GM19455 (cell line): ENCODE measurements at regions not wholly inside any gene's neighbourhood (a gene's known extent, or its start where the extent isn't known, plus 50 kb on each side); places are given as distances from the start of the nearest gene placed in this dataset.
"Not testable (repeated sequence)": the region's sequence is repeated elsewhere in the genome, so short reads cannot be mapped to it uniquely, and the experiment has no call there.

Experiments
- ATAC-seq: cut with Tn5 transposase; IDR thresholded peaks from one replicate; pipeline ENCODE4 v1.9.1; 2021; ENCODE audit not compliant: unreplicated experiment

GRCh38 chr12:58412461-58413060 is 471.2 kb downstream of the ATP23 start:
- no peak for ATAC-seq

- no peak for ATAC-seq
These were observed 472.4 kb downstream of the ATP23 start for GRCh38 chr12:58413794-58414193.

GRCh38 chr12:58414398-58414871 is 473.1 kb downstream of the ATP23 start:
- ATAC-seq = no peak

GRCh38 chr12:58415716-58416115 is 474.3 kb downstream of the ATP23 start:
- no peak for ATAC-seq

GRCh38 chr12:58416236-58416635 is 474.9 kb downstream of the ATP23 start:
- ATAC-seq = no peak

GRCh38 chr12:58419196-58419760 is 477.9 kb downstream of the ATP23 start:
- ATAC-seq = no peak

- no peak for ATAC-seq
These were observed 478.5 kb downstream of the ATP23 start for GRCh38 chr12:58419905-58420304.

- no peak for ATAC-seq
These were observed 479.1 kb downstream of the ATP23 start for GRCh38 chr12:58420503-58420902.

GRCh38 chr12:58421990-58422389 is 480.6 kb downstream of the ATP23 start:
- ATAC-seq = no peak

- ATAC-seq = peak; percentile 27
These were observed 483.5 kb downstream of the ATP23 start for GRCh38 chr12:58424735-58425392.

GRCh38 chr12:58425481-58426392 is 484.4 kb downstream of the ATP23 start:
- peak; percentile 94 for ATAC-seq

GRCh38 chr12:58426437-58426836 is 485.1 kb downstream of the ATP23 start:
- ATAC-seq = not testable (repeated sequence)

GRCh38 chr12:58433959-58434358 is 486.3 kb downstream of the LRIG3 start:
- no peak for ATAC-seq

GRCh38 chr12:58434726-58435125 is 485.6 kb downstream of the LRIG3 start:
- ATAC-seq = no peak

- peak; percentile 80 for ATAC-seq
These were observed 484.7 kb downstream of the LRIG3 start for GRCh38 chr12:58435647-58436046.

GRCh38 chr12:58441483-58441882 is 478.8 kb downstream of the LRIG3 start:
- no peak for ATAC-seq

- ATAC-seq = peak; percentile 78
These were observed 476.9 kb downstream of the LRIG3 start for GRCh38 chr12:58443273-58443980.

GRCh38 chr12:58443981-58444371 is 476.3 kb downstream of the LRIG3 start:
- no peak for ATAC-seq

- no peak for ATAC-seq
These were observed 469.3 kb downstream of the LRIG3 start for GRCh38 chr12:58450868-58451482.

- no peak for ATAC-seq
These were observed 467.8 kb downstream of the LRIG3 start for GRCh38 chr12:58452546-58452945.
